ENCODE measurements at regions not wholly inside any gene's neighbourhood (a gene's known extent, or its start where the extent isn't known, plus 50 kb on each side); places are given as distances from the start of the nearest gene placed in this dataset.

DNA sequence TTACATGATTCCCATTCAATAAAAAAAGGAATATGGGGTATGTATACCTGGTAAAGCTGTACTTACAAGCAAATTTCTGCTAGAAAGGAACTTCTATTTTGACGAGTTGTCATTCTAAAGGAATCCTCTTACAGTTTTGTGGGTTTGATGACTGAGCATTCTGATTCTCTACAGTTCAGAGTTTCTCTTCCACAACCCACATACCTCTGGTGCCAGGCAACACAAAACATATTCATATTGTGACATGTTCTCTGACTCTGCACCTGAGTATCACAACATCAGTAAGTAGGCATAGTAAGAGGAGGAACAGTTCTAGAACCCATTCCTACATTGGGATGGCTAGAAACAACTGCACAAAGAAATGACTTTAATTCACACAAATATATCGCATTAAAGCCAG is 636.6 kb downstream of the MED13L start:
- Histone ChIP-seq H2AFZ (ENCODE audit: low read length) (no peak overlapping the region), H3K9ac (ENCODE audit: low read depth, low read length, poor library complexity, severe bottlenecking) (no peak overlapping the region), H3K27me3 (ENCODE audit: insufficient read depth, low read length, poor library complexity, severe bottlenecking) (no peaks in the 10 kb centered on the region), H3K4me1 (ENCODE audit: insufficient read depth, low read length, poor library complexity, severe bottlenecking) (no peaks in the 10 kb centered on the region), H3K4me3 (ENCODE audit: low read length, poor library complexity, severe bottlenecking) (no peak overlapping the region), H3K79me2 (ENCODE audit: insufficient read depth, low read length) (no peaks in the 10 kb centered on the region), H3K36me3 (ENCODE audit: insufficient read depth, low read length) (no peaks in the 10 kb centered on the region), H4K20me1 (ENCODE audit: insufficient read depth, low read length, poor library complexity, severe bottlenecking) (no peaks in the 10 kb centered on the region), H3K4me2 (ENCODE audit: low read depth, low read length, poor library complexity, severe bottlenecking) (no peak overlapping the region), H3K9me2 (replicated peaks; ENCODE audit: low read depth, low read length) (no peaks in the 10 kb centered on the region), H3K9me3 (ENCODE audit: insufficient read depth, low read depth, low read length) (no peaks in the 10 kb centered on the region), H3F3A (ENCODE audit: low read depth) (no peaks in the 10 kb centered on the region)
- TF ChIP-seq, protein P1, sequence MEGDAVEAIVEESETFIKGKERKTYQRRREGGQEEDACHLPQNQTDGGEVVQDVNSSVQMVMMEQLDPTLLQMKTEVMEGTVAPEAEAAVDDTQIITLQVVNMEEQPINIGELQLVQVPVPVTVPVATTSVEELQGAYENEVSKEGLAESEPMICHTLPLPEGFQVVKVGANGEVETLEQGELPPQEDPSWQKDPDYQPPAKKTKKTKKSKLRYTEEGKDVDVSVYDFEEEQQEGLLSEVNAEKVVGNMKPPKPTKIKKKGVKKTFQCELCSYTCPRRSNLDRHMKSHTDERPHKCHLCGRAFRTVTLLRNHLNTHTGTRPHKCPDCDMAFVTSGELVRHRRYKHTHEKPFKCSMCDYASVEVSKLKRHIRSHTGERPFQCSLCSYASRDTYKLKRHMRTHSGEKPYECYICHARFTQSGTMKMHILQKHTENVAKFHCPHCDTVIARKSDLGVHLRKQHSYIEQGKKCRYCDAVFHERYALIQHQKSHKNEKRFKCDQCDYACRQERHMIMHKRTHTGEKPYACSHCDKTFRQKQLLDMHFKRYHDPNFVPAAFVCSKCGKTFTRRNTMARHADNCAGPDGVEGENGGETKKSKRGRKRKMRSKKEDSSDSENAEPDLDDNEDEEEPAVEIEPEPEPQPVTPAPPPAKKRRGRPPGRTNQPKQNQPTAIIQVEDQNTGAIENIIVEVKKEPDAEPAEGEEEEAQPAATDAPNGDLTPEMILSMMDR (conservative IDR thresholded peaks at IDR 0.05; ENCODE audit: low read length) = no peak
- no peak for TF ChIP-seq EZH2phosphoT487 (IDR thresholded peaks at IDR 0.05; ENCODE audit: borderline replicate concordance)

DNA sequence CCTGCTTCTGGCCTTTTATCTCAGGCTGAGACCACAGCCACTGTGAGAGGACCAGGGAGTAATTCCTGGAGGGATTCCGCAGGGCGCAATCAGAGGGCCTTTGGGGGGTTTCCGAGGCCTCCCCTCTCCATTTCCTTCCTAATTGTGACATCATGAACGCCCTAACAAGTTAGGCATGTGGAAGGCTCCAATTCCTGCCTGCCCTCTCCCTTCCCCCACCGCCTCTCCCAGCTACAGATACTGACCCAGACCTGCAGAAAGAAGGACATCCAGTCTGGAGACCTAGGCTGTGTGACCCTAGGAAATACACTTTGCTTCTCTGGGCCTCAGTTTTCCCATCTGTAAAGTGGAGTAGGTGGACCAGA is 637.9 kb downstream of the MED13L start:
- H3K27me3 ChIP-seq (ENCODE audit: insufficient read depth, low read length, poor library complexity, severe bottlenecking) = no peaks in the 10 kb centered on the region
- H3K4me1 ChIP-seq (ENCODE audit: insufficient read depth, low read length, poor library complexity, severe bottlenecking) = no peaks in the 10 kb centered on the region
- no peaks in the 10 kb centered on the region for H3K9me2 ChIP-seq (replicated peaks; ENCODE audit: low read depth, low read length)
- no peaks in the 10 kb centered on the region for H3K9me3 ChIP-seq (ENCODE audit: insufficient read depth, low read depth, low read length)
- H3K79me2 ChIP-seq (ENCODE audit: insufficient read depth, low read length) = no peaks in the 10 kb centered on the region
- H3K36me3 ChIP-seq (ENCODE audit: insufficient read depth, low read length) = no peaks in the 10 kb centered on the region
- no peak for TF ChIP-seq EZH2phosphoT487 (IDR thresholded peaks at IDR 0.05; ENCODE audit: borderline replicate concordance)
- TF ChIP-seq, protein P1 (conservative IDR thresholded peaks at IDR 0.05; ENCODE audit: low read length) = no peak
- no peak overlapping the region for H3K4me3 ChIP-seq (ENCODE audit: low read length, poor library complexity, severe bottlenecking)
- no peaks in the 10 kb centered on the region for H4K20me1 ChIP-seq (ENCODE audit: insufficient read depth, low read length, poor library complexity, severe bottlenecking)
- H3K9ac ChIP-seq (ENCODE audit: low read depth, low read length, poor library complexity, severe bottlenecking) = no peak overlapping the region
- no peak overlapping the region for H3K4me2 ChIP-seq (ENCODE audit: low read depth, low read length, poor library complexity, severe bottlenecking)
- H2AFZ ChIP-seq (ENCODE audit: low read length) = no peak overlapping the region
- no peaks in the 10 kb centered on the region for H3F3A ChIP-seq (ENCODE audit: low read depth)

DNA sequence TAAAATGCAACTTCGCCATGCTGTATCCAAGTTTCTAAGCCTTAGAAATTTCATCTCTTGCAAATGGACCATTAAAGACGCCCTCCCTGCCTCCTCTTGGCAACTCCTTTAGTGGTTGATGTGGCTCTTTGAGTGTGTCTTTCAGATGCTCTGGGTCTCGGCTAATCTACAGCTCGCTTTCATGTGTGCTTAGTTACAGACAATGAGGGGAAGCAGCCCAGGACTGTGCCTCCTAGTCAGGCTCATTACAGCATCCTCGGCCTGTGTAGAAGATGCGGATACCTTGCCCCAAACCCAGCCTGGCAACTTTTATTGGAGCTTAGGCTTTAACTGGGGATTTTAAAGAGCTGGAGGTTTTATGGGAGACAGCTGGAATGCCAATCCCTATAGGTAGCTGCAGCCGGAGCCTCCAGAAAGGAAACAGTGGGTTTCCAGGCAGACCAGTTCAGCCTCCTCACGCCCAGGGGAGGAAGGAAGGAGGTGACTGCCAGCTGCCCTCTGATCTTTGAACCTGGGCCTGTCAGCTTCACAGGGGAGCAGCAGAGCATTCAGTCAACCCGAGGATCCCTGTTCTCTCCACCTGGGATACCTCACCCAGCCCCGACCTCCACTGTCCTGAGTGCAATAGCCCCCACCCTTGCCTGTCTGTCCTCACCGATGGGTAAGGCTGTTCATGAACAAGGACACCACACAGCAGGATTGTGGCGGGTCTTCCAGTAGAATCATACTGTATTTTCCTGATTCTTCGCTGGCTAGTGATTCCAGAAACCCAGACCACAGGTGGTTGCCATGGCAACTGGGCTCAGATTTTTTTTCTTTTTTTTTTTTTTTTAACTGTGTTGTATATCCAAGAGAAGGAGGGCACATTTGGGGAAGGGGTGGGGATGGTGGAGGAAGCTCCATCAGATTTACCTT is 638.5 kb downstream of the MED13L start:
- H3K4me3 ChIP-seq (ENCODE audit: low read length, poor library complexity, severe bottlenecking) = no peak overlapping the region
- H3F3A ChIP-seq (ENCODE audit: low read depth) = no peaks in the 10 kb centered on the region
- no peaks in the 10 kb centered on the region for H3K27me3 ChIP-seq (ENCODE audit: insufficient read depth, low read length, poor library complexity, severe bottlenecking)
- no peaks in the 10 kb centered on the region for H3K9me3 ChIP-seq (ENCODE audit: insufficient read depth, low read depth, low read length)
- TF ChIP-seq EZH2phosphoT487 (IDR thresholded peaks at IDR 0.05; ENCODE audit: borderline replicate concordance) = no peak
- TF ChIP-seq, protein P1 (conservative IDR thresholded peaks at IDR 0.05; ENCODE audit: low read length) = no peak
- H3K9me2 ChIP-seq (replicated peaks; ENCODE audit: low read depth, low read length) = no peaks in the 10 kb centered on the region
- no peaks in the 10 kb centered on the region for H4K20me1 ChIP-seq (ENCODE audit: insufficient read depth, low read length, poor library complexity, severe bottlenecking)
- no peaks in the 10 kb centered on the region for H3K36me3 ChIP-seq (ENCODE audit: insufficient read depth, low read length)
- no peak overlapping the region for H3K9ac ChIP-seq (ENCODE audit: low read depth, low read length, poor library complexity, severe bottlenecking)
- H3K79me2 ChIP-seq (ENCODE audit: insufficient read depth, low read length) = no peaks in the 10 kb centered on the region
- H3K4me2 ChIP-seq (ENCODE audit: low read depth, low read length, poor library complexity, severe bottlenecking) = no peak overlapping the region
- no peaks in the 10 kb centered on the region for H3K4me1 ChIP-seq (ENCODE audit: insufficient read depth, low read length, poor library complexity, severe bottlenecking)
- H2AFZ ChIP-seq (ENCODE audit: low read length) = no peak overlapping the region

Data from Loucy (cell line).